ENCODE measurements at regions not wholly inside any gene's neighbourhood (a gene's known extent, or its start where the extent isn't known, plus 50 kb on each side); places are given as distances from the start of the nearest gene placed in this dataset.
"Not testable (repeated sequence)": the region's sequence is repeated elsewhere in the genome, so short reads cannot be mapped to it uniquely, and the experiment has no call there.

DNA sequence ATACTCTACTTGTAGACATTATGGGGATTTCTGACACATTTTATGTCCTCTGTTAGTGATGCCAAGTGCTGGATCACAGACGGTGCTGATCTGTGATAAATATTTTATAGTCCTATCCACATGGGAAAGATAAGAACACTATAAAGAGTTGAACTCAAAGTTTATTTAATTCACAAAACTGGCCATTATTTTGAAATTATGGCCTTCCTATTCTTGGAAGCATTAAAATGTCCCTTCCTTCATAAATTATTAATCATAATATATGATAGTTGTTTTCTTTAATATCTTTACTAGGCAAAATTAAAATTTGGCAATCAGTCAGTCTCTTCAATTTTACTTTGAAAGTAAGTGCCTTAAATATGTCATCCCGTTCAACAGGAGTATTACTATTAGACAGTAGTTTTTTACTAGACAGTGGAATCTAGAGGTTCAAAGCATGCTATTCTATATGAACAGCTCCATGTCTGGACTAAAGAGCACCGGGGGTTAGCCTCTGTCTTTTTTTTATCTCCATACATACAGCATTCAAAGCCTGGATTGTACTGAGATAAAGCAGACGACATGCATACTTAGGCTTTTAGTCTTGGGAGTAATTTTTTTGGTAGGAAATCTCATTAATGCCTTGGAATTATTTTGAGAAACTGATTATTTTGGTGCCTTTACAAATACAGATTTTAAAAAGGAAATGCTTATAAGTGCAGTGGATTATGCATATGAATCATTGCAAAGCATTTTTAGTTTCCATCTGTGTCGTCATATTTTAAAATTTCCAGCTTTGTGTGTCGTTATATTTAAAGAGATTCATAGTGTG, 306.1 kb upstream of the RGS6 start:
- Histone ChIP-seq H3K27me3 (replicated peaks in 1 of 7) (no peaks in the 10 kb centered on the region), H3K4me3 (no peak overlapping the region), H3K36me3 (peaks cover 0 to 84% (median 16%) of the 10 kb centered on the region in 6 donors), H3K9me3 (peaks cover 0 to 8% (median 4%) of the 10 kb centered on the region in 8 donors), H3K4me1 (peaks cover 0 to 7% (median 0%) of the 10 kb centered on the region in 6 donors), H3K27ac (no peak overlapping the region)
- intact Hi-C loops (cut with DNase I; ENCODE audit: low total_unique reads): no loop called here
- DNase-seq: no peak
- TF ChIP-seq POLR2A (IDR thresholded peaks at IDR 0.05) (no peak), CTCF (IDR thresholded peaks at IDR 0.05 in 8 of 11, conservative IDR thresholded peaks at IDR 0.05 in 3 of 11) (no peak), POLR2AphosphoS5 (IDR thresholded peaks at IDR 0.05) (no peak)
- 76 to 89% (median 87%) methylated on average over 6 of the region's 6 CpGs for WGBS, 5 donors

DNA sequence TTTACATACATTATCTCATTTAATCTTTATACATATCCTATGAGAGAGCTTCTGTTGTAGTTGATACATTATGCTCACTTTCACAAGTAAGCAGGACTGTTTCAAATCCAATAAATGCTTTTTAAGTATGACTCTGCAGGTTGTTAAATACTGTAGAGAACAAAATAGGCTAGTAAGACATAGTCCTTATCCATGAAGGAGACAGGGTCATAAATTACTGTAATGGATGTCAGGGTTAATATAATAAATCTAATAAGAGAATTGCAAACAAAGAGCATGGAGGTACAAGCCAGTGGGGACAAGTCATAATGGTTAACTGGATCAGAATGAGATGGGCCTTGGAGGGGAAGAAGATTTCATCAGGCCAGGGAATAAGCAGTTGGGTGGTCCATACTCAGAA, 303.8 kb upstream of the RGS6 start:
- Histone ChIP-seq H3K4me3 (no peak overlapping the region), H3K9me3 (peaks cover 0 to 12% (median 6%) of the 10 kb centered on the region in 8 donors), H3K36me3 (peaks cover 0 to 81% (median 16%) of the 10 kb centered on the region in 6 donors), H3K27me3 (replicated peaks in 1 of 7) (no peaks in the 10 kb centered on the region), H3K4me1 (peaks cover 0 to 7% (median 0%) of the 10 kb centered on the region in 6 donors), H3K27ac (no peak overlapping the region)
- no peak for TF ChIP-seq POLR2AphosphoS5 (IDR thresholded peaks at IDR 0.05)
- no peak for TF ChIP-seq CTCF (IDR thresholded peaks at IDR 0.05 in 8 of 11, conservative IDR thresholded peaks at IDR 0.05 in 3 of 11)
- no peak for TF ChIP-seq POLR2A (IDR thresholded peaks at IDR 0.05)
- no peak for DNase-seq
- intact Hi-C loops (cut with DNase I; ENCODE audit: low total_unique reads): no loop called here

- H3K4me1 ChIP-seq: peaks cover 0 to 7% (median 0%) of the 10 kb centered on the region in 6 donors
- no peak overlapping the region for H3K27ac ChIP-seq
- intact Hi-C loops (cut with DNase I; ENCODE audit: low total_unique reads): no loop called here
- TF ChIP-seq CTCF (IDR thresholded peaks at IDR 0.05 in 8 of 11, conservative IDR thresholded peaks at IDR 0.05 in 3 of 11) (no peak), POLR2AphosphoS5 (IDR thresholded peaks at IDR 0.05) (no peak), POLR2A (IDR thresholded peaks at IDR 0.05) (no peak)
- WGBS, 5 donors: 95 to 100% (median 100%) methylated on average over 1 of the region's 1 CpG
- no peaks in the 10 kb centered on the region for H3K27me3 ChIP-seq (replicated peaks in 1 of 7)
- DNase-seq: no peak
- H3K9me3 ChIP-seq: peaks cover 0 to 20% (median 13%) of the 10 kb centered on the region in 8 donors
- H3K36me3 ChIP-seq: peaks cover 0 to 81% (median 13%) of the 10 kb centered on the region in 6 donors
- H3K4me3 ChIP-seq: no peak overlapping the region
These were observed 303.0 kb upstream of the RGS6 start for GRCh38 chr14:71629250-71629649.

DNA sequence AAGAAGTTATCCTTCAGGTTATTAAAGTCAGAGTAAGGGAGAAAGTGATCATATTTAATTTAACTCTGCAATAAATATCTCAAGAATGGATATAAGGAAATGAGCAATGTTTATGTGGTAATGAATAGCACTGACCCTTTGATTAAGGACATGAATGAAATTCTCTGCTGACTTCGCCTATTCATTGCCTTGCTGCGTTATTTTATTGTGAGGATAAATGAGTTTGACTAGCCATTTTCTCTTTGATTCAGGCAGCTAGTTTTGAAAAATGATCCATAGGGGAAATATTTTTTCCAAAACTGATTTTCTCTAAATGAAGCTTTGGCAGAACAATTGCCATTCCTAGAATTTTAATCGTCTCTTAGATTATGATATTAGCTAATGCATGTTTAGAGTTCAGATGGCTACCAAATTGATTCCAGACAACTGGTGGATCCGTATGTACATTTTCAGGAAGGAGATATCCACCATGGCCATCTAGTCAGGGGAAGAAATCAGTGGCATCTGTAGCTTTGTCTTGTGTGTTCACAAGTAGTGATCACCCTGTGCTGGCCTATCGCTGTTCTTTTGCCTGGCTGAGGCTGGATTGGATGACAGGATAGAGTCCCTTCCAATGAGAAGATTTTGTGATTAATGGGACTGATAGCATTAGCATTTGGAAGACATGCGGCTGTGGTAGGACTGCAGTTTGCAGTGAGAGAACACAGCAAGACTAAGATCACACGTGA, 302.3 kb upstream of the RGS6 start:
- Histone ChIP-seq H3K27me3 (replicated peaks in 1 of 7) (no peaks in the 10 kb centered on the region), H3K4me1 (peaks cover 0 to 7% (median 0%) of the 10 kb centered on the region in 6 donors), H3K4me3 (no peak overlapping the region), H3K36me3 (peaks cover 0 to 81% (median 11%) of the 10 kb centered on the region in 6 donors), H3K27ac (no peak overlapping the region), H3K9me3 (peaks cover 0 to 24% (median 16%) of the 10 kb centered on the region in 8 donors)
- intact Hi-C loops (cut with DNase I; ENCODE audit: low total_unique reads): no loop called here
- 94 to 98% (median 97%) methylated on average over 7 of the region's 7 CpGs for WGBS, 5 donors
- TF ChIP-seq POLR2AphosphoS5 (IDR thresholded peaks at IDR 0.05): no peak
- no peak for TF ChIP-seq POLR2A (IDR thresholded peaks at IDR 0.05)
- TF ChIP-seq CTCF (IDR thresholded peaks at IDR 0.05 in 8 of 11, conservative IDR thresholded peaks at IDR 0.05 in 3 of 11): no peak
- no peak for DNase-seq

- 88 to 97% (median 94%) methylated on average over 1 of the region's 1 CpG for WGBS, 5 donors
These were observed 301.2 kb upstream of the RGS6 start for GRCh38 chr14:71631030-71631429.

More at GRCh38 chr14:71631030-71631429, 301.2 kb upstream of the RGS6 start:
- H3K27ac ChIP-seq; intact Hi-C loops (cut with DNase I; ENCODE audit: low total_unique reads); DNase-seq; H3K27me3 ChIP-seq (replicated peaks in 1 of 7); H3K4me3 ChIP-seq; H3K4me1 ChIP-seq: not testable (repeated sequence)
- Histone ChIP-seq H3K36me3 (peaks cover 0 to 74% (median 7%) of the 10 kb centered on the region in 6 donors), H3K9me3 (peaks cover 0 to 24% (median 16%) of the 10 kb centered on the region in 8 donors)
